GM18867 (cell line): ENCODE measurements at regions not wholly inside any gene's neighbourhood (a gene's known extent, or its start where the extent isn't known, plus 50 kb on each side); places are given as distances from the start of the nearest gene placed in this dataset.

Experiments
- ATAC-seq: cut with Tn5 transposase; IDR thresholded peaks from one replicate; pipeline ENCODE4 v1.9.1; 2021; ENCODE audit warnings: mild to moderate bottlenecking, moderate library complexity; ENCODE audit not compliant: unreplicated experiment

DNA sequence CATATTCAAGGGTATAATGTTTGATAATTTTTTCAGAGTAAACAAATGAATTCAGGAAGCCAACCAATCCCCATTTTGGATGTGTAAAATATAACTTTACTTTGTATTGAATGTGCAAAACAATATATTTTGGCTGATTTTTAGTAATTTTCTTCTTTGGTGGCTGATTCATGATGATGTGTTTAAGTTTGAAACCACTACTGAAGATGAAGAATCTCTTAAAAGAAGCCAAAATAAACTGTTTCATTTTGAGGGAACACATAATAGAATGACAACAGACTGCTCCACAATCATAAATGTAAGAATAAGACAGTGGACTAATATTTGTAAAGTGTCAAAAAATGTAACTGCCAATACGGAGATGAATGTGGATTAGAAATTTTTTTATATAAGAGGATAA is 52.5 kb upstream of the TRIM43 start:
- no peak for ATAC-seq

- ATAC-seq, result peak; percentile 65
These were observed 52.0 kb upstream of the TRIM43 start for GRCh38 chr2:95539836-95540235.
